WTC11 (cell line): ENCODE measurements at regions not wholly inside any gene's neighbourhood (a gene's known extent, or its start where the extent isn't known, plus 50 kb on each side); places are given as distances from the start of the nearest gene placed in this dataset.

Experiments
- ARID4B ChIP-seq: sonication (generic); formaldehyde crosslinking; IDR thresholded peaks from 2 replicates; pipeline ENCODE4 v1.8.0; 2023; ENCODE audit warnings: missing genetic modification reagents, mild to moderate bottlenecking, borderline replicate concordance
- ATF3 ChIP-seq: sonication (generic); formaldehyde crosslinking; conservative IDR thresholded peaks from 2 replicates; pipeline ENCODE4 v1.8.1; 2022; ENCODE audit warnings: mild to moderate bottlenecking, missing genetic modification reagents
- ATF6 ChIP-seq: sonication (generic); formaldehyde crosslinking; IDR thresholded peaks from 2 replicates; pipeline ENCODE4 v1.8.1; 2023; ENCODE audit warnings: mild to moderate bottlenecking, missing genetic modification reagents
- CREM ChIP-seq: sonication (generic); formaldehyde crosslinking; IDR thresholded peaks from 2 replicates; pipeline ENCODE4 v1.8.1; 2022; ENCODE audit warnings: mild to moderate bottlenecking, missing genetic modification reagents, moderate library complexity
- CTCF ChIP-seq: fragments of 200-600 bp; IDR thresholded peaks from 2 replicates; pipeline ENCODE4 v1.8.0; 2022; ENCODE audit warnings: antibody characterized with exemption
- E2F1 ChIP-seq: sonication (generic); formaldehyde crosslinking; IDR thresholded peaks from 2 replicates; pipeline ENCODE4 v1.8.0; 2022; ENCODE audit warnings: mild to moderate bottlenecking, missing genetic modification reagents
- ETV6 ChIP-seq: sonication (generic); formaldehyde crosslinking; IDR thresholded peaks from 2 replicates; pipeline ENCODE4 v1.8.1; 2022; ENCODE audit warnings: mild to moderate bottlenecking, missing genetic modification reagents
- FOXJ3 ChIP-seq: sonication (generic); formaldehyde crosslinking; IDR thresholded peaks from 2 replicates; pipeline ENCODE4 v1.9.0; 2021; ENCODE audit warnings: missing genetic modification reagents, mild to moderate bottlenecking, borderline replicate concordance
- HMGA2 ChIP-seq: fragments of 250-450 bp; sonication (Bioruptor Pico); IDR thresholded peaks from 2 replicates; pipeline ENCODE4 v1.4.0; 2021; ENCODE audit warnings: mild to moderate bottlenecking, moderate library complexity
- JUN ChIP-seq: sonication (generic); formaldehyde crosslinking; IDR thresholded peaks from 2 replicates; pipeline ENCODE4 v1.8.0; 2023; ENCODE audit warnings: mild to moderate bottlenecking, missing genetic modification reagents
- NFYB ChIP-seq: sonication (generic); formaldehyde crosslinking; conservative IDR thresholded peaks from 2 replicates; pipeline ENCODE4 v1.8.0; 2022; ENCODE audit warnings: low read depth, missing genetic modification reagents
- SP1 ChIP-seq: sonication (generic); formaldehyde crosslinking; conservative IDR thresholded peaks from 2 replicates; pipeline ENCODE4 v1.8.1; 2022; ENCODE audit warnings: missing genetic modification reagents
- ZNF138 ChIP-seq: sonication (generic); formaldehyde crosslinking; conservative IDR thresholded peaks from 2 replicates; pipeline ENCODE4 v1.8.1; 2022; ENCODE audit warnings: mild to moderate bottlenecking, moderate library complexity, missing genetic modification reagents

- TF ChIP-seq SP1 (CRISPR knock-in tag), result no peak
- TF ChIP-seq NFYB (CRISPR knock-in tag), result no peak
- no peak for TF ChIP-seq ARID4B (CRISPR knock-in tag)
- TF ChIP-seq HMGA2, result no peak
- TF ChIP-seq ETV6 (CRISPR knock-in tag), result no peak
- TF ChIP-seq CTCF, result no peak
- no peak for TF ChIP-seq ATF3 (CRISPR knock-in tag)
- no peak for TF ChIP-seq ZNF138 (CRISPR knock-in tag)
- no peak for TF ChIP-seq E2F1 (CRISPR knock-in tag)
- TF ChIP-seq ATF6 (CRISPR knock-in tag), result no peak
- no peak for TF ChIP-seq FOXJ3
- no peak for TF ChIP-seq CREM (CRISPR knock-in tag)
- TF ChIP-seq JUN, result no peak
These were observed 663.0 kb upstream of the GRM3 start for GRCh38 chr7:85980740-85981139.
